HG03196 (cell line): ENCODE measurements at regions not wholly inside any gene's neighbourhood (a gene's known extent, or its start where the extent isn't known, plus 50 kb on each side); places are given as distances from the start of the nearest gene placed in this dataset.

Experiments used
- ATAC-seq: cut with Tn5 transposase; IDR thresholded peaks from one replicate; pipeline ENCODE4 v1.9.1; 2021; ENCODE audit not compliant: unreplicated experiment

GRCh38 chr4:104881136-104881886 is 265.4 kb upstream of the TET2 start:
- ATAC-seq = no peak

GRCh38 chr4:104890598-104891275 is 255.9 kb upstream of the TET2 start:
- ATAC-seq = no peak

GRCh38 chr4:104896660-104897645 is 249.7 kb upstream of the TET2 start:
- peak; percentile 55 for ATAC-seq

- ATAC-seq = no peak
Measured at GRCh38 chr4:104899863-104900262, 246.8 kb upstream of the TET2 start.

- ATAC-seq = no peak
Measured at GRCh38 chr4:104901438-104901837, 245.2 kb upstream of the TET2 start.

- no peak for ATAC-seq
Measured at GRCh38 chr4:104901961-104902605, 244.6 kb upstream of the TET2 start.

- no peak for ATAC-seq
Measured at GRCh38 chr4:104905065-104905464, 241.6 kb upstream of the TET2 start.

GRCh38 chr4:104905546-104905945 is 241.1 kb upstream of the TET2 start:
- ATAC-seq = no peak

- ATAC-seq = no peak
Measured at GRCh38 chr4:104906276-104906675, 240.4 kb upstream of the TET2 start.

- ATAC-seq = no peak
Measured at GRCh38 chr4:104907074-104907649, 239.5 kb upstream of the TET2 start.

- ATAC-seq = no peak
Measured at GRCh38 chr4:104907991-104908390, 238.7 kb upstream of the TET2 start.

- no peak for ATAC-seq
Measured at GRCh38 chr4:104909376-104909775, 237.3 kb upstream of the TET2 start.

- no peak for ATAC-seq
Measured at GRCh38 chr4:104912518-104912917, 234.2 kb upstream of the TET2 start.

- ATAC-seq = no peak
Measured at GRCh38 chr4:104915373-104915772, 231.3 kb upstream of the TET2 start.

- ATAC-seq = no peak
Measured at GRCh38 chr4:104915864-104916263, 230.8 kb upstream of the TET2 start.

GRCh38 chr4:104919406-104919805 is 227.3 kb upstream of the TET2 start:
- no peak for ATAC-seq

GRCh38 chr4:104930298-104930697 is 216.4 kb upstream of the TET2 start:
- ATAC-seq = no peak

- ATAC-seq = peak; percentile 81
Measured at GRCh38 chr4:104930745-104931736, 215.6 kb upstream of the TET2 start.

GRCh38 chr4:104938624-104939023 is 208.1 kb upstream of the TET2 start:
- ATAC-seq = no peak
